ENCODE measurements at regions not wholly inside any gene's neighbourhood (a gene's known extent, or its start where the extent isn't known, plus 50 kb on each side); places are given as distances from the start of the nearest gene placed in this dataset.

DNA sequence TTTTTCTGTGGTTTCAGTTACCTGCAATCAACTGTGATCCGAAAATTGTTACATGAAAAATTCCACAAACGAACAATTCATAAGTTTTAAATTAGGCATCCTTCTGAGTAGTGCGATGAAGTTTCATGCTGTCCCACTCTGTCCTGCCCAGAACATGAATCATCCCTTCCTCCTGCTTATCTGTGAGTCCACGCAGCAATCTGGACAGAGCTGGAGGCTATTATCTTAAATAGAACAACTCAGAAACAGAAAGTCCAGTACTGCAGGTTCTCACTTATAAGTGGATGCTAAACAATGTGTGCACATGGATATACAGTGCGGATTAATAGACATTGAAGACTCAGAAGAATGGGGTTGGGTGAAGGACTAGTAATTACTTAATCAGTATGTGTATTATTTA, 583.7 kb upstream of the SPRY2 start (continued):
- TF ChIP-seq ZNF462 (CRISPR knock-in tag; IDR thresholded peaks at IDR 0.05) (no peak), EZH2phosphoT487 (IDR thresholded peaks at IDR 0.05; ENCODE audit: unreplicated experiment) (no peak), NANOG (IDR thresholded peaks at IDR 0.05; ENCODE audit: borderline replicate concordance) (no peak), JUNB (IDR thresholded peaks at IDR 0.05; ENCODE audit: unreplicated experiment) (no peak), CTCF (conservative IDR thresholded peaks at IDR 0.05; ENCODE audit: low read depth in 2 of 2) (no peak)

DNA sequence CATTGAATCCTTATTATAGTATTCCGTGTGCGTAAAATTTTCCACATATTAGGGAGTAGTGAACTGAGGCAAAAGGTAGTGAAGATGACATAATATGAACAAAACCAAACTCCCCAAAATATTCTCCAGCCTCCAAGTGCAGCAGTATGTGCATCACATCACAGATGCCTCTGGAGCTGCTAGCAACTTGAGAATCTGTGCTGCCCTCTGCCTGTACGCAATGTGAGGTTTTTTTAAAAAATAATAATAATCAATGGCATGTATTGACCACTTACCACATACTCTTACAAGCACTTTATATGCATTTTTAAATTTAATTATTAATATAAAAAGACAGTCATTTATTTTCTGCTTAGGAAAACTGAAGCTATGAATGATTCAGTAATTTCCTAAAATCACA, 583.0 kb upstream of the SPRY2 start:
- Histone ChIP-seq H4K20me1 (replicated peaks; ENCODE audit: insufficient read depth) (no peaks in the 10 kb centered on the region), H3K4me2 (no peak overlapping the region), H3K36me3 (ENCODE audit: insufficient read depth) (no peaks in the 10 kb centered on the region), H3K79me2 (replicated peaks; ENCODE audit: insufficient read depth) (no peaks in the 10 kb centered on the region), H3K27me3 (ENCODE audit: insufficient read depth) (no peaks in the 10 kb centered on the region), H3F3A (replicated peaks; ENCODE audit: low read depth) (no peaks in the 10 kb centered on the region), H3K9me2 (ENCODE audit: insufficient read depth) (no peaks in the 10 kb centered on the region), H3K4me1 (ENCODE audit: insufficient read depth) (no peaks in the 10 kb centered on the region), H2AFZ (no peak overlapping the region), H3K27ac (ENCODE audit: low read depth) (no peak overlapping the region), H3K4me3 (no peak overlapping the region)
- TF ChIP-seq CTCF (conservative IDR thresholded peaks at IDR 0.05; ENCODE audit: low read depth in 2 of 2), result peak; percentile 44 to 64
- no peak for TF ChIP-seq ZNF331 (CRISPR knock-in tag; IDR thresholded peaks at IDR 0.05; ENCODE audit: low read depth)
- DNase-seq (ENCODE audit: low spot score) (peak; percentile 8), ATAC-seq (no peak)
- H3K27me3 Mint-ChIP-seq (ENCODE audit: insufficient read depth, low read depth, poor library complexity), result no peaks in the 10 kb centered on the region
- H3K4me1 Mint-ChIP-seq, result no peaks in the 10 kb centered on the region
- no peaks in the 10 kb centered on the region for H3K9me3 Mint-ChIP-seq
- no peaks in the 10 kb centered on the region for H3K36me3 Mint-ChIP-seq (ENCODE audit: low read depth)
- no peak overlapping the region for H3K27ac Mint-ChIP-seq
- H3K4me3 Mint-ChIP-seq, result no peak overlapping the region
